HG03565 (cell line): ENCODE measurements at regions not wholly inside any gene's neighbourhood (a gene's known extent, or its start where the extent isn't known, plus 50 kb on each side); places are given as distances from the start of the nearest gene placed in this dataset.
"Not testable (repeated sequence)": the region's sequence is repeated elsewhere in the genome, so short reads cannot be mapped to it uniquely, and the experiment has no call there.

Experiments used
- ATAC-seq: cut with Tn5 transposase; IDR thresholded peaks from one replicate; pipeline ENCODE4 v1.9.1; 2021; ENCODE audit warnings: mild to moderate bottlenecking, moderate library complexity; ENCODE audit not compliant: unreplicated experiment

DNA sequence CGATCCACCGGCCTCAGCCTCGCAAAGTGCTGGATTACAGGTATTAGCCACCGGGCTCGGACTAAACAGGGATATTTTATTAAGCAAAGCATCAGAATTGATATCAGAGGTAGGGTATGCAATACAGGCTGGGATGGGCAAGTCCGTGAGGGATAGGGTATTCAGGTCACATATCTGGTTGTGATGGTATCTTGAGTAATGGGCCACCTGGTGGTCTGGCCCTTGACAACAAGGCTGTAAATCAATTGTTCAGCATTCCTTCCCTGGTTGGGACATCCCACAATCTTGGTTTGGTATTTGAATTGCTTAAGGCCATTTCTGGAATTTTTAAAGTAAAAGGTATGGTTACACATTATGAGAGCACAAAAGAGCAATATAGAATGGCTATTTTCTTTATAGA lies 1588.0 kb downstream of the SLITRK1 start:
- no peak for ATAC-seq

GRCh38 chr13:82292334-82292733 lies 1589.9 kb downstream of the SLITRK1 start:
- no peak for ATAC-seq

- no peak for ATAC-seq
These were observed 1590.4 kb downstream of the SLITRK1 start for GRCh38 chr13:82291852-82292251.

DNA sequence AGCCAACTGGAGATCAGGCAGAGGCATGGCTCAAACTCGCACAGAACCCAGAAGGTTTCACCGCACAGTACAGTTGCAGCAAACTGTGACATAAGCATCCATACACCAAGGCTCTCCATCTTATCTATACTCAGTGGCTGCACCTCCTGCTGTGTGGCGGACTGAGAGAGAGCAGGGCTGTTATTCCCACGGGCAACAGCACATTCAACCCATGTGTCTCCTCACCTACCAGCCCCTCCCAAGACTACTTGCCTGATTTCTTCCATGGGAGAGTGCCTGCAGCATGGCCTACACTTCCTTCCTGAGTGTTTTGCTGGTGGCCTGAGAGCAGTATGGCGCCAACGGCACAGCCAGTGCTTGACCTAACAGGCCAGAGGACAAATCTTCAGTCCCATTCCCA lies 1606.6 kb downstream of the SLITRK1 start:
- ATAC-seq = no peak

- ATAC-seq = no peak
These were observed 1623.0 kb downstream of the SLITRK1 start for GRCh38 chr13:82259284-82259683.

DNA sequence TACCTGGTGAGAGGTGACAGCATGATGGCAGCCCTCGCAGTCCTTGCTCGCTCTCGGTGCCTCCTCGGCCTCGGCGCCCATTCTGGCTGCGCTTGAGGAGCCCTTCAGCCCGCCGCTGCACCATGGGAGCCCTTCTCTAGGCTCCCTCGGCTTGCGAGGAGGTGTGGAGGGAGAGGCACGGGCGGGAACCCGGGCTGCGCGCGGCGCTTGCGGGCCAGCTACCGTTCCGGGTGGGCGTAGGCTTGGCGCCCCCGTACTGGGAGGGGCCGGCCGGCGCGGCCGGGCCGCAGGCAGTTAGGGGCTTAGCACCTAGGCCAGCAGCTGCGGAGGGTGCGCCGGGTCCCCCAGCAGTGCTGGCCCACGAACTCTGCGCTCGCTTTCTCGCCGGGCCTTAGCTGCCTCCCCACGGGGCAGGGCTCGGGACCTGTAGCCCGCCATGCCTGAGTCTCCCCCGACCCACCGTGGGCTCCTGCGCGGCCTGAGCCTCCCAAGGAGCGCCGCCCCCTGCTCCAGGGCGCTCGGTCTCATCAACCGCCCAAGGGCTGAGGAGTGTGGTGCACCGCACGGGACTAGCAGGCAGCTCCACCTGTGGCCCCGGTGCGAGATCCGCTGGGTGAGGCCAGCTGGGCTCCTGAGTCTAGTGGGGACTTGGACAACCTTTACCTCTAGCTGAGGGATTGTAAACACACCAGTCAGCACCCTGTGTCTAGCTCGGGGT lies 1624.3 kb downstream of the SLITRK1 start:
- no peak for ATAC-seq

DNA sequence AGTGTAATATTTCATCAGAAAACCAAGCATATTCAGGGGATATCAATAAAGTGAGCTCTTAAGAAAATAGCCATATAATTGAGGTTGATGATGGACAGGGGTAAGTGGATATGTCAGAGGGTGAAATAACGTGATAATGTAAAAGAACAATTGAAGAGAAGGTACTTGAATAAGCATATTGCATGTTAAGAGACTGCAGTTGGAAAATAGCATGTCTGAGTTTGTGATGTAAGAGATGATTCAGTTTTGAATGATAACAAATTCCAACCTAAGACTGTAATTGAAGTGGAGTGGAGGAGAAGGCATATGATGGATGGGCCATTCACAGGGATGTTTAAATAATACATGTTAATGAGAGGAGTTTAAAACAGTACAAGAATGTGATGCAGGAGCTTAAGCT lies 1633.5 kb downstream of the SLITRK1 start:
- no peak for ATAC-seq

GRCh38 chr13:82245860-82246259 lies 1636.4 kb downstream of the SLITRK1 start:
- no peak for ATAC-seq

- no peak for ATAC-seq
These were observed 1657.5 kb downstream of the SLITRK1 start for GRCh38 chr13:82224806-82225205.

DNA sequence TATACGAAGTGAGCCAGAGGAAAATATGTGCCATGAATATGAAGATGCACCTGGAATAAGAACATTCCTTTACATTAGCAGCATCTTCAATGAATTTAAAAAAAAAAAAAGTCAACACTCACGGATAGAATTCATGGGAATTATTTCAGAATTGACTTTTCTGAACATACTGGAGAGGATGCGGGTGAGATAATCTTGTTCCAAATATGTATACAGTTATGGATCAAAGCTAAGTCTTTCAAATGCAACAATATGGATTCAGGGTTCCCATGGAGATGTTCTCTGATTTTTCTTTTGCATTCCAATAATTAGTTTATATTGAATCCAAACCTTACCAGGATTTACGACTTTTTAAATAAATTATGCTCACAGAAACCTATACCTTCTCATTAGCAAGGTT lies 1660.7 kb downstream of the SLITRK1 start:
- ATAC-seq = no peak

GRCh38 chr13:82220641-82221040 lies 1661.6 kb downstream of the SLITRK1 start:
- no peak for ATAC-seq

DNA sequence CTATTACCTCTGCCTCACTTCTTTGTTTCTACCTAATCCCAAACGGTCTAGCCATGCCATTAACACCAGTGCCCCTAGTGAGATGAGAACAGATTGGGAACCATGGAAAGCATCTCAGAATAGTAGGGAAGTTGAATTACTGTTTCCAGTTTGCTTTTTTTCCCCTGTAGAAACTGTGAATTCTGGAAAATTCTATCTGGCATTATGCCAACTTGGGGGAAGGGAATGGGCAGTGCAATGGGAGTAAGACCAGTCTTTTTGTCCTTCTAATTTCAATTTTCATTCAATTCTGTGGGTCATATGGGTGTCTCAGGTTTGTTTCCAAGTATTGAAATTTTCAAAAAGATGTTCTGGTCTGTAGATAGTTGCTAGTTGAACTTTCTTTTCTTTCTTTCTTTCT lies 1666.1 kb downstream of the SLITRK1 start:
- ATAC-seq = no peak

GRCh38 chr13:82214341-82214740 lies 1667.9 kb downstream of the SLITRK1 start:
- ATAC-seq = no peak

GRCh38 chr13:82206241-82206640 lies 1676.0 kb downstream of the SLITRK1 start:
- ATAC-seq = no peak

GRCh38 chr13:82202398-82202797 lies 1679.9 kb downstream of the SLITRK1 start:
- ATAC-seq = no peak

DNA sequence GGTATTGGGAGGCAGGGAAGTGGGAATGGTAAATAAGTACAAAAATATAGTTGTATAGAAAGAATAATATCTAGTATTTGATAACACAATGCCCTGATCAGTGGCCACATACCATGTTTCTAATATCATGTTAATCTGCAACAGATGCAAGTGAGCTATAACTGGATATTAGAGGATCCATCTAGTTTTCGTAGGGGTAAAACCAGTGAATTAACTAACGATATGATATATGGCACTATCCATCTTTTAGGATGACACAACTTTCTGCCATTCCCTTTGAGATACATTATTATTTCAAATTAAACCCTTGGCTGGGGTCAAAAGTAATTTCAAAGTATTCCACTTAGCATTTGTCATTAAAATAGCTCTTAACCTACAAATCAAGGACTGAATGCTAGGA lies 1686.2 kb downstream of the SLITRK1 start:
- ATAC-seq = no peak

DNA sequence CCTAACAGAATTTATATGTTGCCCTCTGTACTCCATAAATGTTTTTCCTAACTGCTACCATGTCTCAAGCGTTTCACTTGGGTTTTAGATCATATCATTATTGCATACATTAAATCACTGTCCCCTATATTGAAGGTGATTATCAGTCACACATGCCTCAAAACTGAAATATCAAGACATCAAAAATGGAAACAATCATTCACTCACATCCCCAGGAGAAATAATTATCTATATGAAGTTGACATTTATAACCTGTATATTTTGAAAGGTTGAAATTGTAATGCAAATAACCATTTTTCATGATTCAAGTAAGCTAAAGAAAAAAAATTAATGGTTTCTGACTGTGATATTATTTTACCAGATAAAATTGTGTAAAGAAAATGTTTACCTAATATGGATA lies 1695.0 kb downstream of the SLITRK1 start:
- no peak for ATAC-seq

DNA sequence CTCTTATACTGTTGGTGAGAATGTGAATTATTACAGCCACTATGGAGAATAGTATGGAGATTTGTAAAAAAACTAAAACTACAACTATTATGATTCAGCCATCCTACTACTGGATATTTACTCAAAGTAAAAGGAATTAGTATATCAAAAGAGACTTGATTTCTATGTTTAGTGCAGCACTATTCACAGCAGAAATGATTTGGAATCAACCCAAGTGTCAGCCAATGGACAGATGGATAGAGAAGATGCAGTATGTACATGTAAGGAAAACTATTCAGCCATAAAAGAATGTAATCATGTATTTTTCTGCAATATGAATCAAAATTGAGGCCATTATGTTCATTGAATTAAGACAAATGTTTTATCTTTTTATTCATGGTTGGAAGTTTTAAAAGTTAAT lies 1705.5 kb downstream of the SLITRK1 start:
- no peak for ATAC-seq

- no peak for ATAC-seq
These were observed 1716.7 kb downstream of the SLITRK1 start for GRCh38 chr13:82165396-82166174.

DNA sequence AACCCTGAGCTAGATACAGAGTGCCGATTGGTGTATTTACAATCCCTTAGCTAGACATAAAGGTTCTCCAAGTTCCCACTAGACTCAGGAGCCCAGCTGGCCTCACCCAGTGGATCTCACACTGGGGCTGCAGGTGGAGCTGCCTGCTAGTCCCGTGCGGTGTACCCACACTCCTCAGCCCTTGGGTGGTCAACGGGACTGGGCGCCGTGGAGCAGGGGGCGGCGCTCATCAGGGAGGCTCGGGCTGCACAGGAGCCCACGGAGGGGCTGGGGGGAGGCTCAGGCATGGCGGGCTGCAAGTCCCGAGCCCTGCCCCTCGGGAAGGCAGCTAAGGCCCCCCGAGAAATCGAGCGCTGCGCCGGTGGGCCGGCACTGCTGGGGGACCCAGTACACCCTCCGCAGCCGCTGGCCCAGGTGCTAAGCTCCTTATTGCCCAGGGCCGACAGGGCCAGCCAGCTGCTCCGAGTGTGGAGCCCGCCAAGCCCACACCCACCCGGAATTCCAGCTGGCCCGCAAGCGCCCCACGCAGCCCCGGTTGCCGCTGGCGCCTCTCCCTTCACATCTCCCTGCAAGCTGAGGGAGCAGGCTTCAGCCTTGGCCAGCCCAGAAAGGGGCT lies 1717.4 kb downstream of the SLITRK1 start:
- not testable (repeated sequence) for ATAC-seq

- ATAC-seq = no peak
These were observed 1734.7 kb downstream of the SLITRK1 start for GRCh38 chr13:82147526-82147925.

GRCh38 chr13:82136880-82137279 lies 1745.4 kb downstream of the SLITRK1 start:
- ATAC-seq = no peak
